NB4 (cell line): ENCODE measurements at regions not wholly inside any gene's neighbourhood (a gene's known extent, or its start where the extent isn't known, plus 50 kb on each side); places are given as distances from the start of the nearest gene placed in this dataset.
A peak's percentile ranks its signal among the peaks of the same experiment; 100 is the strongest.

Experiments
- DNase-seq: peaks from one replicate; pipeline ENCODE4 v3.0.0; 2010; ENCODE audit warnings: low read depth
- H3K4me3 ChIP-seq: one replicate; pipeline ENCODE4 v1.5.1; 2011; ENCODE audit warnings: mild to moderate bottlenecking, low read depth, low read length, moderate library complexity
- MYC ChIP-seq: IDR thresholded peaks from 2 replicates; pipeline ENCODE4 v1.6.1; 2011; ENCODE audit warnings: low read depth, low read length
- POLR2A ChIP-seq: IDR thresholded peaks from 2 replicates; pipeline ENCODE4 v1.6.1; 2011; ENCODE audit warnings: mild to moderate bottlenecking; ENCODE audit not compliant: insufficient read length; ENCODE audit errors: extremely low read depth
- TF ChIP-seq, protein P1 (sequence below): IDR thresholded peaks from one replicate; pipeline ENCODE4 v1.5.1; 2012; ENCODE audit warnings: low read depth, low read length
- TF ChIP-seq, protein P2 (sequence below): IDR thresholded peaks from 2 replicates; pipeline ENCODE4 v1.6.1; 2011; ENCODE audit warnings: low read depth, low read length

DNA sequence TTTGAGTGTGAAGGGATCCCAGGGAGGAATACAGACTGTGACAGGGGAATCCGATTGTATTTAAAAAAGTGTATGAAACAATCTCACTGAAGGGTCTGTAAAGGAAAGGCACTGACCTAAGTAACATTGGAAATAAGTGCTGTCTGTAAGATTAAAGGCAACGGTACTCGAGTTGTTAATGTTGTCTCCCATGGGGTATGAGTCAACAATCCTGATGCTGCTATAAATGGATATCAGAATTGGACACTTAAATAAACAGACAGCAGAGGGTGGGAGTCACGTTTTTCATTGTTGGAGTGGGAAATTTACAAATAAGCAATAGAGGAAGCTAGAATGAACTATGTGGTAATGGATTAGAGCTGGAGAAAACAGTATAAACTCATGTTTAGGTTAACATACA is 452.4 kb upstream of the RGPD4 start:
- no peak for DNase-seq
- no peak for TF ChIP-seq MYC
- TF ChIP-seq POLR2A = no peak
- TF ChIP-seq, protein P1, sequence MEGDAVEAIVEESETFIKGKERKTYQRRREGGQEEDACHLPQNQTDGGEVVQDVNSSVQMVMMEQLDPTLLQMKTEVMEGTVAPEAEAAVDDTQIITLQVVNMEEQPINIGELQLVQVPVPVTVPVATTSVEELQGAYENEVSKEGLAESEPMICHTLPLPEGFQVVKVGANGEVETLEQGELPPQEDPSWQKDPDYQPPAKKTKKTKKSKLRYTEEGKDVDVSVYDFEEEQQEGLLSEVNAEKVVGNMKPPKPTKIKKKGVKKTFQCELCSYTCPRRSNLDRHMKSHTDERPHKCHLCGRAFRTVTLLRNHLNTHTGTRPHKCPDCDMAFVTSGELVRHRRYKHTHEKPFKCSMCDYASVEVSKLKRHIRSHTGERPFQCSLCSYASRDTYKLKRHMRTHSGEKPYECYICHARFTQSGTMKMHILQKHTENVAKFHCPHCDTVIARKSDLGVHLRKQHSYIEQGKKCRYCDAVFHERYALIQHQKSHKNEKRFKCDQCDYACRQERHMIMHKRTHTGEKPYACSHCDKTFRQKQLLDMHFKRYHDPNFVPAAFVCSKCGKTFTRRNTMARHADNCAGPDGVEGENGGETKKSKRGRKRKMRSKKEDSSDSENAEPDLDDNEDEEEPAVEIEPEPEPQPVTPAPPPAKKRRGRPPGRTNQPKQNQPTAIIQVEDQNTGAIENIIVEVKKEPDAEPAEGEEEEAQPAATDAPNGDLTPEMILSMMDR = no peak
- TF ChIP-seq, protein P2, sequence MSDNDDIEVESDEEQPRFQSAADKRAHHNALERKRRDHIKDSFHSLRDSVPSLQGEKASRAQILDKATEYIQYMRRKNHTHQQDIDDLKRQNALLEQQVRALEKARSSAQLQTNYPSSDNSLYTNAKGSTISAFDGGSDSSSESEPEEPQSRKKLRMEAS = no peak
- no peak overlapping the region for H3K4me3 ChIP-seq

DNA sequence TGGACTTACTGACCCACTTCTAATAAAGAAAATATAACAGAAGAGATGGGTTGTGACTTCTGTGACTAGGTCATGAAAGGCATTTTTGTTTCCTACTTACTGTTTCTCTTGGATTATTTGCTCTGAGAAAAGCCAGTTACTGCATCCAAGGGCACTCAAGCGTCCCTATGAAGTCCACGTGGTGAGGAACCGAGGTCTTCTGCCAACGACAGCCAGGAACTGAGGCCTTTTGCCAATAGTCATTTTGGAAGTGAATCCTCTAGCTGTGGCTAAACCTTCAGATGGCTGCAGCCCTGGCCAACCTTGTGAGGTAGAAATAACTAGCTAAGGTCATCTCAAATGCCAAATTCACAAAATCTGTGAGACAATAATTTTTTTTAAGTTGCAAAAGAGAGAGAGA is 449.8 kb upstream of the RGPD4 start:
- DNase-seq = no peak
- H3K4me3 ChIP-seq = no peak overlapping the region
- TF ChIP-seq MYC (no peak), POLR2A (no peak)
- TF ChIP-seq, protein P1 = no peak
- TF ChIP-seq, protein P2 = no peak

DNA sequence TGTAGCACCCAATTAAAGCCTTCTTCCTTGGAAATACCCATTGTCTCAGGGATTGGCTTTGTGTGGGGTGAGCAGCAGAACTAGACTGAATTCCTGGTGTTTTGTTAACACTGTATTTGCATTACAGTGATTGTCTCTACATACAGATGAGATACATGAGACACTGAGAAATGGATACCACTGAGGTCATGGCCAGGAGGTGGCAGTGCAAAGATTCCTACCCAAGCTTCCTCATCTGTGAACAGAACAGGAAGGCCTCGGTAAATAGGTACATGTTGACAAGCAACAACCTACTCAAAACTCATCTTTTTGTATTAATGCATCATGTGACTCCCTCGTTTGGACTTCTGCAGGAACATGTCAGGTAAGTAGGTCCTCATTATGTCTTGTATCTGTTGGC is 445.8 kb upstream of the RGPD4 start:
- TF ChIP-seq, protein P2 = no peak
- no peak for TF ChIP-seq MYC
- TF ChIP-seq, protein P1 = peak; percentile 16
- peak; percentile 21 for DNase-seq

DNA sequence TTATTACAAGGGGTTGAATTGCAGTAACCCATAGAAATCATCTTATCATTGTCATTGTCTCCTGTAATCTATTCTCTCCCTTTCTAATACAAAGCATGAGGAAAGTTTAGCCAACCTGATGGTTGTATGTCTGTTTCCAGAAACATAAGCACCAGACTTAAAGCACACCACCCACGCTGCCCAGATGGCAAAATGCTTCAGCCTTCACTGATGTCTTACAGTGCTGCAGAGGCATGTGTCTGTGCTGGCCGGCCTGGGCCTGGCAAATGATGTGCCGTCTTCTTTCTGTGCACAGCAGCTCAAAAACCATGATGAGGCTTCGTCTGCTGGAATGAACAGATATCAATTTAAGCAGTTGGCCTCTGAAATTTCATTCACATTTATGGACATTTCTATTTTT is 443.0 kb upstream of the RGPD4 start:
- DNase-seq = no peak
- TF ChIP-seq MYC = no peak
- TF ChIP-seq, protein P1 = no peak
- TF ChIP-seq, protein P2 = no peak
- TF ChIP-seq POLR2A = no peak
- no peak overlapping the region for H3K4me3 ChIP-seq

More for the DNA sequence above, 445.8 kb upstream of the RGPD4 start:
- no peak overlapping the region for H3K4me3 ChIP-seq

DNA sequence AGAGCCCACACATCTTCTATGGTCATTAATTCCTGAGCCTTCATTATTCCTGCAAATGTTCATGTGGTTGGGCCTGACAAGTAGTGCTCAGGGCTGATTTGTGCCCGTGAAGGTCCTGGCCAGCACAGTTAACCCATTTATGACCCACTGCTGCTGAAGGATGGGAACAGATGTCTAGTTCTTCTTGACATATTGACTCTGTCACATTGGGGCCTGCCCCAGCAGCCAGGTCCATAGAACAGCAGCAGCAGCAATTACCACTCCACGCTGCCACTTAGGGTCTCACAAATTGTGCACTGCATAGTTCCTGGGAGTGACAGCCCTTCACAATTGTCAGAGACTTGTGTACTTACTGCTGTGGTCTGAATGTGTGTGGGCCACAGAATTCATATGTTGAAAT is 442.3 kb upstream of the RGPD4 start:
- H3K4me3 ChIP-seq = no peak overlapping the region
- no peak for DNase-seq
- TF ChIP-seq, protein P2 = no peak
- TF ChIP-seq MYC (no peak), POLR2A (no peak)
- TF ChIP-seq, protein P1 = no peak

DNA sequence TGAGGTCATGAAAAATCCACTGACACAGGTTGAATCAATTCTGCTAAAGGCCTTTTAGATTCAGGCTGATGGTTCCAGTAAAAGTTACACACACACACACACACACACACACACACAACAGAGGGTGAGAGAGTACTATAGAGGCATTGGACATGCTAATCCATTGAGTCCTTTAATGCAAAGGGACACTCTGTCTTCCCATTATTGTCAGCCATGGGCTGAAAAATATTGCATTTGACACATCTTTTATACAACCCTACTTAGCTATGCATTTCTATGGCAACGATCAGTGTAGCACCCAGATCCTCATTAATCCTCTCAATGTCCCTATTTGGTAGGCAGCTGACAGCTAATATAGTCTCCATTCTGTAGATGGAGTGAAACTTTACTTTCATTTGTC is 440.8 kb upstream of the RGPD4 start:
- DNase-seq = no peak
- H3K4me3 ChIP-seq = no peak overlapping the region
- TF ChIP-seq MYC = no peak
- TF ChIP-seq POLR2A = no peak
- TF ChIP-seq, protein P2 = no peak
- TF ChIP-seq, protein P1 = no peak
